ENCODE measurements at regions not wholly inside any gene's neighbourhood (a gene's known extent, or its start where the extent isn't known, plus 50 kb on each side); places are given as distances from the start of the nearest gene placed in this dataset.

GRCh38 chrX:68950937-68951336 is 122.1 kb downstream of the EFNB1 start:
- DNase-seq, result no peak
- BruUV-seq (replicated peaks), result no TSS peak
- Mint-ChIP-seq H3K27ac (ENCODE audit: unreplicated experiment) (no peak overlapping the region), H3K36me3 (ENCODE audit: insufficient read depth, unreplicated experiment) (peaks cover 1% of the 10 kb centered on the region), H3K4me1 (ENCODE audit: low read depth, unreplicated experiment) (peaks cover 4% of the 10 kb centered on the region), H3K9me3 (ENCODE audit: low read depth, unreplicated experiment) (no peaks in the 10 kb centered on the region), H3K4me3 (ENCODE audit: low read depth, unreplicated experiment) (no peak overlapping the region), H3K27me3 (ENCODE audit: unreplicated experiment) (no peaks in the 10 kb centered on the region)
- CTCF ChIA-PET, result no interaction called here
- intact Hi-C loops (cut with micrococcal nuclease; ENCODE audit: unreplicated experiment), result no loop called here
- TF ChIP-seq CTCF (IDR thresholded peaks at IDR 0.05; ENCODE audit: unreplicated experiment), result no peak

- no peak overlapping the region for H3K4me3 Mint-ChIP-seq (ENCODE audit: low read depth, unreplicated experiment)
- no peak overlapping the region for H3K27ac Mint-ChIP-seq (ENCODE audit: unreplicated experiment)
- H3K9me3 Mint-ChIP-seq (ENCODE audit: low read depth, unreplicated experiment), result no peaks in the 10 kb centered on the region
- no peak for TF ChIP-seq CTCF (IDR thresholded peaks at IDR 0.05; ENCODE audit: unreplicated experiment)
- peaks cover 4% of the 10 kb centered on the region for H3K36me3 Mint-ChIP-seq (ENCODE audit: insufficient read depth, unreplicated experiment)
- peaks cover 9% of the 10 kb centered on the region for H3K4me1 Mint-ChIP-seq (ENCODE audit: low read depth, unreplicated experiment)
- no TSS peak for BruUV-seq (replicated peaks)
- H3K27me3 Mint-ChIP-seq (ENCODE audit: unreplicated experiment), result no peaks in the 10 kb centered on the region
- CTCF ChIA-PET, result no interaction called here
- DNase-seq, result no peak
- intact Hi-C loops (cut with micrococcal nuclease; ENCODE audit: unreplicated experiment), result no loop called here
These were observed 119.2 kb downstream of the EFNB1 start for GRCh38 chrX:68947882-68948605.

GRCh38 chrX:68945603-68946228 is 116.9 kb downstream of the EFNB1 start:
- Mint-ChIP-seq H3K36me3 (ENCODE audit: insufficient read depth, unreplicated experiment) (peaks cover 4% of the 10 kb centered on the region), H3K4me3 (ENCODE audit: low read depth, unreplicated experiment) (no peak overlapping the region), H3K27me3 (ENCODE audit: unreplicated experiment) (no peaks in the 10 kb centered on the region), H3K4me1 (ENCODE audit: low read depth, unreplicated experiment) (peaks cover 24% of the 10 kb centered on the region), H3K9me3 (ENCODE audit: low read depth, unreplicated experiment) (no peaks in the 10 kb centered on the region), H3K27ac (ENCODE audit: unreplicated experiment) (no peak overlapping the region)
- CTCF ChIA-PET, result no interaction called here
- TF ChIP-seq CTCF (IDR thresholded peaks at IDR 0.05; ENCODE audit: unreplicated experiment), result no peak
- BruUV-seq (replicated peaks), result no TSS peak
- DNase-seq, result no peak
- intact Hi-C loops (cut with micrococcal nuclease; ENCODE audit: unreplicated experiment), result no loop called here

GRCh38 chrX:68945081-68945602 is 116.3 kb downstream of the EFNB1 start:
- intact Hi-C loops (cut with micrococcal nuclease; ENCODE audit: unreplicated experiment), result no loop called here
- peaks cover 24% of the 10 kb centered on the region for H3K4me1 Mint-ChIP-seq (ENCODE audit: low read depth, unreplicated experiment)
- no peak for TF ChIP-seq CTCF (IDR thresholded peaks at IDR 0.05; ENCODE audit: unreplicated experiment)
- H3K36me3 Mint-ChIP-seq (ENCODE audit: insufficient read depth, unreplicated experiment), result peaks cover 4% of the 10 kb centered on the region
- no peak overlapping the region for H3K4me3 Mint-ChIP-seq (ENCODE audit: low read depth, unreplicated experiment)
- CTCF ChIA-PET, result no interaction called here
- H3K9me3 Mint-ChIP-seq (ENCODE audit: low read depth, unreplicated experiment), result no peaks in the 10 kb centered on the region
- no peak overlapping the region for H3K27ac Mint-ChIP-seq (ENCODE audit: unreplicated experiment)
- DNase-seq, result no peak
- no peaks in the 10 kb centered on the region for H3K27me3 Mint-ChIP-seq (ENCODE audit: unreplicated experiment)
- no TSS peak for BruUV-seq (replicated peaks)
